GM19395 (cell line): ENCODE measurements at regions not wholly inside any gene's neighbourhood (a gene's known extent, or its start where the extent isn't known, plus 50 kb on each side); places are given as distances from the start of the nearest gene placed in this dataset.
"Not testable (repeated sequence)": the region's sequence is repeated elsewhere in the genome, so short reads cannot be mapped to it uniquely, and the experiment has no call there.

Experiments used
- ATAC-seq: cut with Tn5 transposase; IDR thresholded peaks from one replicate; pipeline ENCODE4 v1.9.1; 2021; ENCODE audit warnings: mild to moderate bottlenecking, moderate library complexity; ENCODE audit not compliant: unreplicated experiment

- peak; percentile 75 for ATAC-seq
These were observed 215.7 kb upstream of the ELL2 start for GRCh38 chr5:96177303-96177869.

- ATAC-seq = no peak
These were observed 214.4 kb upstream of the ELL2 start for GRCh38 chr5:96176022-96176421.

- no peak for ATAC-seq
These were observed 213.4 kb upstream of the ELL2 start for GRCh38 chr5:96175090-96175489.

- no peak for ATAC-seq
These were observed 211.7 kb upstream of the ELL2 start for GRCh38 chr5:96173366-96173765.

- ATAC-seq = no peak
These were observed 210.8 kb upstream of the ELL2 start for GRCh38 chr5:96172436-96172835.

- ATAC-seq = not testable (repeated sequence)
These were observed 210.3 kb upstream of the ELL2 start for GRCh38 chr5:96171973-96172372.

GRCh38 chr5:96170481-96171125 is 209.0 kb upstream of the ELL2 start:
- ATAC-seq = not testable (repeated sequence)

GRCh38 chr5:96168833-96169232 is 207.2 kb upstream of the ELL2 start:
- not testable (repeated sequence) for ATAC-seq

GRCh38 chr5:96159043-96159442 is 197.4 kb upstream of the ELL2 start:
- ATAC-seq = no peak

GRCh38 chr5:96157841-96158291 is 196.2 kb upstream of the ELL2 start:
- ATAC-seq = no peak

GRCh38 chr5:96157077-96157780 is 195.6 kb upstream of the ELL2 start:
- no peak for ATAC-seq

- ATAC-seq = no peak
These were observed 193.5 kb upstream of the ELL2 start for GRCh38 chr5:96155147-96155546.

GRCh38 chr5:96151891-96152290 is 190.2 kb upstream of the ELL2 start:
- no peak for ATAC-seq

- no peak for ATAC-seq
These were observed 188.4 kb upstream of the ELL2 start for GRCh38 chr5:96150007-96150406.

- ATAC-seq = no peak
These were observed 187.9 kb upstream of the ELL2 start for GRCh38 chr5:96149546-96149945.

- no peak for ATAC-seq
These were observed 187.4 kb upstream of the ELL2 start for GRCh38 chr5:96149021-96149420.

GRCh38 chr5:96148376-96148775 is 186.7 kb upstream of the ELL2 start:
- ATAC-seq = no peak

GRCh38 chr5:96147866-96148265 is 186.2 kb upstream of the ELL2 start:
- no peak for ATAC-seq

- ATAC-seq = peak; percentile 73
These were observed 185.0 kb upstream of the ELL2 start for GRCh38 chr5:96146675-96147074.

GRCh38 chr5:96144289-96144688 is 182.6 kb upstream of the ELL2 start:
- ATAC-seq = no peak

GRCh38 chr5:96143450-96143849 is 181.8 kb upstream of the ELL2 start:
- no peak for ATAC-seq

- ATAC-seq = no peak
These were observed 181.3 kb upstream of the ELL2 start for GRCh38 chr5:96142786-96143434.
